ENCODE measurements at regions not wholly inside any gene's neighbourhood (a gene's known extent, or its start where the extent isn't known, plus 50 kb on each side); places are given as distances from the start of the nearest gene placed in this dataset.

DNA sequence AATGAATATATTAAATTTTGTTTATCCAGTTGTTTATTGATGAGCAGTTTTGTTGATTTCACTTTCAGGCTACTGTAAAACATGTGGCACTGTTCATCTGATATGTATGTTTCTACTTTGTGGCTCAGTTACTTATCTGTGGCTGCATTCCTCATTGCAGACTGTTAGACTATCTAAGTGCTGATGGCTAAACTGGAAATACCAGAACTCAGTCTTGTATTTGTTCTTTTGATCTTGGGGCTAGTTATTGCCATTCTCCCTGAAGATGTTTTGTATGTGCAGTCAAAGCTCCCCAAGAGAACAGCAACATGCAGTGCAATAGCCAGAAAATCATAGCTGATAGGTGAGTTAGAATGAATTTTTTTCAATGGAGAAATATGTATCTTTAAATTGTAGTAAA lies 162.2 kb downstream of the GADD45G start:
- no peak overlapping the region for H3K4me3 ChIP-seq (ENCODE audit: control insufficient read depth, low read depth, low read length)
- DNase-seq (ENCODE audit: low read depth), result no peak
- TF ChIP-seq, protein P1, sequence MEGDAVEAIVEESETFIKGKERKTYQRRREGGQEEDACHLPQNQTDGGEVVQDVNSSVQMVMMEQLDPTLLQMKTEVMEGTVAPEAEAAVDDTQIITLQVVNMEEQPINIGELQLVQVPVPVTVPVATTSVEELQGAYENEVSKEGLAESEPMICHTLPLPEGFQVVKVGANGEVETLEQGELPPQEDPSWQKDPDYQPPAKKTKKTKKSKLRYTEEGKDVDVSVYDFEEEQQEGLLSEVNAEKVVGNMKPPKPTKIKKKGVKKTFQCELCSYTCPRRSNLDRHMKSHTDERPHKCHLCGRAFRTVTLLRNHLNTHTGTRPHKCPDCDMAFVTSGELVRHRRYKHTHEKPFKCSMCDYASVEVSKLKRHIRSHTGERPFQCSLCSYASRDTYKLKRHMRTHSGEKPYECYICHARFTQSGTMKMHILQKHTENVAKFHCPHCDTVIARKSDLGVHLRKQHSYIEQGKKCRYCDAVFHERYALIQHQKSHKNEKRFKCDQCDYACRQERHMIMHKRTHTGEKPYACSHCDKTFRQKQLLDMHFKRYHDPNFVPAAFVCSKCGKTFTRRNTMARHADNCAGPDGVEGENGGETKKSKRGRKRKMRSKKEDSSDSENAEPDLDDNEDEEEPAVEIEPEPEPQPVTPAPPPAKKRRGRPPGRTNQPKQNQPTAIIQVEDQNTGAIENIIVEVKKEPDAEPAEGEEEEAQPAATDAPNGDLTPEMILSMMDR (IDR thresholded peaks at IDR 0.05; ENCODE audit: control insufficient read depth, insufficient read depth, low read depth, low read length, missing control alignments), result no peak

DNA sequence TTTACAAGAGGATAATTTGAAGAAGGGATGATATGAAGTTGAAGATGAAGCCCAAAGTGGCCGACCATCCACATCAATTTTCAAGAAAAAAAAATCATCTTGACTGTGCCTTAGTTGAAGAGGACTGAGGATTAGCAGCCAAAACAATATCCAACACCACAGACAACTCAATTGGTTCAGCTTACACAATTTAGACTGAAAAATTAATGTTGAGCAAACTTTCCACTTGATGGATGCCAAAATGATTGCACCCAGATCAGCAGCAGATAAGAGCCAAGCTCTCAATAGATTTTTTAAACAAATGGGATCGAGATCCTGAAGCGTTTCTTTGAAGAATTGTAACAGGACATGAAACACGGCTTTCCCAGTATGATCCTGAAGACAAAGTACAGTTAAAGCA lies 163.2 kb downstream of the GADD45G start:
- no peak for DNase-seq (ENCODE audit: low read depth)
- no peak overlapping the region for H3K4me3 ChIP-seq (ENCODE audit: control insufficient read depth, low read depth, low read length)
- TF ChIP-seq, protein P1 (IDR thresholded peaks at IDR 0.05; ENCODE audit: control insufficient read depth, insufficient read depth, low read depth, low read length, missing control alignments), result no peak

- no peak for DNase-seq (ENCODE audit: low read depth)
- TF ChIP-seq, protein P1 (IDR thresholded peaks at IDR 0.05; ENCODE audit: control insufficient read depth, insufficient read depth, low read depth, low read length, missing control alignments), result no peak
- H3K4me3 ChIP-seq (ENCODE audit: control insufficient read depth, low read depth, low read length), result no peak overlapping the region
Observed at GRCh38 chr9:89768650-89769071, 163.8 kb downstream of the GADD45G start.

- no peak for DNase-seq (ENCODE audit: low read depth)
- TF ChIP-seq, protein P1 (IDR thresholded peaks at IDR 0.05; ENCODE audit: control insufficient read depth, insufficient read depth, low read depth, low read length, missing control alignments), result no peak
Observed at GRCh38 chr9:89770531-89771174, 165.8 kb downstream of the GADD45G start.

DNA sequence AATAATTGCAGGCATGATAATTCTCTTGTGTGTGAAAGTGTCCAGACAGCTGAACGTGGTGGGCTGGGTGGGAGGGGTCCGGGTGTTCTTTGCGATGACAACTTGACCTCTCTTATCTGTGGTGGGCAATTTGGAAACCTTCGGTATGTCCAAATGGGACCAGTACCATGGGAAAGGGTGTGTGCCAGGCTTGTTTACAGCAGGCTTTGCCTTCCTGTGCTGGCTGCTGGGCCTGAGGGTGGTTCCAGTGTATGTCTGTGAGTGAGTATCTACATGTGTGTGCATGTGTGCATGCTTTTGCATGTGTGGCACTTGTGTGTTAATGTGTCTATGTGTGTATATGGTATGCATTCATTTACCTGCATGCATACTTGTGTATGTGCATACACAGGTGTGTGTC lies 166.4 kb downstream of the GADD45G start:
- no peak for DNase-seq (ENCODE audit: low read depth)
- TF ChIP-seq, protein P1 (IDR thresholded peaks at IDR 0.05; ENCODE audit: control insufficient read depth, insufficient read depth, low read depth, low read length, missing control alignments), result no peak
- H3K4me3 ChIP-seq (ENCODE audit: control insufficient read depth, low read depth, low read length), result no peak overlapping the region

More at GRCh38 chr9:89770531-89771174, 165.8 kb downstream of the GADD45G start:
- no peak overlapping the region for H3K4me3 ChIP-seq (ENCODE audit: control insufficient read depth, low read depth, low read length)

- H3K4me3 ChIP-seq (ENCODE audit: control insufficient read depth, low read depth, low read length), result no peak overlapping the region
- TF ChIP-seq, protein P1 (IDR thresholded peaks at IDR 0.05; ENCODE audit: control insufficient read depth, insufficient read depth, low read depth, low read length, missing control alignments), result no peak
- DNase-seq (ENCODE audit: low read depth), result no peak
Observed at GRCh38 chr9:89773170-89773569, 168.4 kb downstream of the GADD45G start.
